Umbilical cord (tissue), 1 donor: ENCODE measurements at regions not wholly inside any gene's neighbourhood (a gene's known extent, or its start where the extent isn't known, plus 50 kb on each side); places are given as distances from the start of the nearest gene placed in this dataset.

Source experiments
- DNase-seq: peaks from one replicate; pipeline ENCODE4 v3.0.0-alpha.2; 2015; ENCODE audit warnings: low spot score

GRCh38 chr15:33256874-33257273 is 53.9 kb upstream of the RYR3 start:
- no peak for DNase-seq

DNA sequence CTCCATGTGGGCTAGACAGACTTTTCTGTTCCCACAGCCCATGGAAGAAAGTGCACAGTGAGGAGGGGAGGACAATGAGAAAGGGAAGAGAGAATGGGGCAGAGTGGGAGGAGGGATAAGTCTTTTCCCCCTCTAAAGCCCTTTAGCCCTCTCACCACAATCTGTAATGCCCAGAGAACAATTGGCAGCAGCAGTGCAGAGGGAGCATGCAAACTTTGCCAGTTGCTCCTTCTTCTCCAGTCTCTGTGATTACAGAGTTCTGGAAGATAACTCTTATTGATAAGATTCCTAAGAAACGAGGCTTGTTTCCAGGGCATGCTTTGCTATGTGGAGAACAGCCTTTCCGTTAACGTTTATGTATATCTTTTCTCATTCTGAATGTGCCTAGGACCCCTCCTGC is 50.0 kb upstream of the FMN1 start:
- DNase-seq: peak; percentile 39
